T47D (cell line): ENCODE measurements at regions not wholly inside any gene's neighbourhood (a gene's known extent, or its start where the extent isn't known, plus 50 kb on each side); places are given as distances from the start of the nearest gene placed in this dataset.

Source experiments
- DNase-seq, 2 experiments: peaks; one replicate each; pipeline versions ENCODE4 v3.0.0 to v3.0.0-alpha.2; 2011 to 2012; ENCODE audit warnings: low read depth in 1 of 2, low spot score in 1 of 2
- JUND ChIP-seq: IDR thresholded peaks from 2 replicates; pipeline ENCODE4 v1.6.1; 2012; ENCODE audit warnings: low read depth
- in situ Hi-C: cut with HindIII; loops from 2 replicates; pipeline ENCODE4 v1.10.0; 2016; ENCODE audit warnings: low sequenced_read_pairs, low pct_unique_long_range_greater_than_20kb

- peak; percentile 47 to 73 for DNase-seq
- TF ChIP-seq JUND = peak; percentile 61
- in situ Hi-C loops = no loop called here
Observed at GRCh38 chr3:150268426-150269391, 139.4 kb upstream of the TSC22D2 start.

- no peak for TF ChIP-seq JUND
- in situ Hi-C loops = no loop called here
- no peak for DNase-seq
Observed at GRCh38 chr3:150267288-150267687, 140.8 kb upstream of the TSC22D2 start.

DNA sequence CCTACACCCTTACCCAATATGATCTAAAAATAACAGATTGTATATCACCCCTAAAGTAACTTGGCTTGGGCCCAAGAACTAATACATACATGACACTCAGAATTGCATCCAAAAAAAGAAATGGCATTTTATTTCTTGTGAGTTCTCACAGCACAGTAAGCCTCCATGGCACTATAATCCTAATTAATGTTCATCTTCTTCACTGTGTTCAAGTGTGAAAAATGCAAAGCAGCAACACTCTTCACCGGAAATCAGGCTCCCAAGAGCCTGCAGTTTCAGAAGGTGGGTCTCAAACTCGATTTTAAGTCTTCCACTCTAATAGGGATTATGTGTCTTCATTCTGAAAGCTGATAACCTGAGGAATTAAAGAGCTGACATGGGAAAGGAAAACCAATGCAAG, 142.8 kb upstream of the TSC22D2 start:
- in situ Hi-C loops = no loop called here
- no peak for DNase-seq
- no peak for TF ChIP-seq JUND

- no peak for TF ChIP-seq JUND
- in situ Hi-C loops = no loop called here
- no peak for DNase-seq
Observed at GRCh38 chr3:150264561-150265279, 143.4 kb upstream of the TSC22D2 start.

- in situ Hi-C loops = no loop called here
- no peak for TF ChIP-seq JUND
- no peak for DNase-seq
Observed at GRCh38 chr3:150261958-150262357, 146.1 kb upstream of the TSC22D2 start.

DNA sequence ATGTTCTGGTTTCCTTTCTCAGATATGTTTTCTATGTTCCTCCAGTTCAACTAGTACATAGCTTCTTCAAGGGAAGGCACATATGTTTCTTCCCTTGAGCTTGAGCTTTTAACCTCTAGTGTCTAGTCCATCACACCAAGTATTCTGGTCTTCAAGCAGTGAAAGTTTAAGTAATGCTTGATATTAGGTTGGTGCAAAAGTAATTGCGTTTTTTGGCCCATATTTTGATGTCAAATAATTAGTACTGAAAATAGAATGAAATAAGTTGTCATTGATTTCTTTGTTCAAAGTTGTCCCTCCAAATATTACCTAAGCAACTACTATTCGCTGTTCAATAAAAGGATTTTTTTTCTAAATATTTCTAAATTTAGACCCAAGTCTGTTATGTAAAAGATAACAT, 146.7 kb upstream of the TSC22D2 start:
- TF ChIP-seq JUND = no peak
- DNase-seq = no peak
- in situ Hi-C loops = no loop called here

- no peak for TF ChIP-seq JUND
- in situ Hi-C loops = no loop called here
- DNase-seq = no peak
Observed at GRCh38 chr3:150260398-150260710, 147.7 kb upstream of the TSC22D2 start.

- TF ChIP-seq JUND = no peak
- no peak for DNase-seq
- in situ Hi-C loops = no loop called here
Observed at GRCh38 chr3:150259526-150260397, 148.3 kb upstream of the TSC22D2 start.

- in situ Hi-C loops = no loop called here
- no peak for DNase-seq
- no peak for TF ChIP-seq JUND
Observed at GRCh38 chr3:150256782-150257181, 151.3 kb upstream of the TSC22D2 start.

GRCh38 chr3:150256318-150256717, 151.8 kb upstream of the TSC22D2 start:
- TF ChIP-seq JUND = no peak
- in situ Hi-C loops = no loop called here
- DNase-seq = no peak

DNA sequence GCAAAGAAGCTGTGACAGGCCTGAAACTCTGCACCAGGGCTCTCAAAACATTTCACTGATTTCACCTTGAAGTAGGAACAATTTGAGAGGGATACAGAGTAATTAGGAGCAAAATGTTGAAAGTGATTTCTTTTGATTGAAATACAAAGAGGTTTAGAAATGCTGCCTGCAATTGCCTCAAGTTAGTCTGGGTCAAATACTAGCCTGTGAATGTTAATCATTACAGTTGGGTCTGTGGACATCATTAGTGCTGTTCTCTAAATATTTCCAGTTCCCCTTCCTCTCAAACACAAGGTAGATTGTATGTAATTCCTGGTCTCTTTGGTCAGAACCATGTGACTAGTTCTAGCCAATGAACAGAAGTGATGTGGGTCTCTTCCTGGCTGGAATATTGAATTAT, 152.3 kb upstream of the TSC22D2 start:
- no peak for TF ChIP-seq JUND
- no peak for DNase-seq
- in situ Hi-C loops = no loop called here

GRCh38 chr3:150255413-150255812, 152.7 kb upstream of the TSC22D2 start:
- no peak for DNase-seq
- no peak for TF ChIP-seq JUND
- in situ Hi-C loops = no loop called here
